ENCODE measurements at regions not wholly inside any gene's neighbourhood (a gene's known extent, or its start where the extent isn't known, plus 50 kb on each side); places are given as distances from the start of the nearest gene placed in this dataset.

DNA sequence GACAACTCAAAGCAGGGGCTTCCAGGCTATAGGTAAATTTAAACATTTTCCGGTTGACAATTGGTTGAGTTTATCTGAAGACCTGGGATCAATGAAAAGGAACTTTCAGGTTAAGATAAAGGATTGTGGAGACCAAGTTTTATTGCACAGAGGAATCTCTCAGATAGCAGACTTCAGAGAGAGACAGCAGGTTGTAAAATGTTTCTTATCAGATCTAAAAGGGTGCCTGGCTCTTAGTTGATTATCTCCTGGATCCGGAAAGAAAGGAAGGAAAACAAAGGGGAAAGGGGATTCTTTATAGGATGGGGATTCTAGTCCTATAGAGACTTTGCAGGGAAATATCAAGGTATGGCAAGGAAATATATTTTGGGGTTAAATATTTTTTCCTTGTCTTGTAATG is 951.3 kb upstream of the SEMA6D start:
- 38 to 47% methylated on average over 2 of the region's 2 CpGs for WGBS, 2 donors
- DNase-seq (ENCODE audit: low spot score in 2 of 2) = no peak
- intact Hi-C loops (cut with DNase I; ENCODE audit: low total_unique reads) = no loop called here
- H3K4me3 ChIP-seq (ENCODE audit: low read depth, poor library complexity, severe bottlenecking) = no peak overlapping the region
- TF ChIP-seq, protein P1, sequence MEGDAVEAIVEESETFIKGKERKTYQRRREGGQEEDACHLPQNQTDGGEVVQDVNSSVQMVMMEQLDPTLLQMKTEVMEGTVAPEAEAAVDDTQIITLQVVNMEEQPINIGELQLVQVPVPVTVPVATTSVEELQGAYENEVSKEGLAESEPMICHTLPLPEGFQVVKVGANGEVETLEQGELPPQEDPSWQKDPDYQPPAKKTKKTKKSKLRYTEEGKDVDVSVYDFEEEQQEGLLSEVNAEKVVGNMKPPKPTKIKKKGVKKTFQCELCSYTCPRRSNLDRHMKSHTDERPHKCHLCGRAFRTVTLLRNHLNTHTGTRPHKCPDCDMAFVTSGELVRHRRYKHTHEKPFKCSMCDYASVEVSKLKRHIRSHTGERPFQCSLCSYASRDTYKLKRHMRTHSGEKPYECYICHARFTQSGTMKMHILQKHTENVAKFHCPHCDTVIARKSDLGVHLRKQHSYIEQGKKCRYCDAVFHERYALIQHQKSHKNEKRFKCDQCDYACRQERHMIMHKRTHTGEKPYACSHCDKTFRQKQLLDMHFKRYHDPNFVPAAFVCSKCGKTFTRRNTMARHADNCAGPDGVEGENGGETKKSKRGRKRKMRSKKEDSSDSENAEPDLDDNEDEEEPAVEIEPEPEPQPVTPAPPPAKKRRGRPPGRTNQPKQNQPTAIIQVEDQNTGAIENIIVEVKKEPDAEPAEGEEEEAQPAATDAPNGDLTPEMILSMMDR (IDR thresholded peaks at IDR 0.05) = no peak
- no peak for TF ChIP-seq POLR2A (IDR thresholded peaks at IDR 0.05)

DNA sequence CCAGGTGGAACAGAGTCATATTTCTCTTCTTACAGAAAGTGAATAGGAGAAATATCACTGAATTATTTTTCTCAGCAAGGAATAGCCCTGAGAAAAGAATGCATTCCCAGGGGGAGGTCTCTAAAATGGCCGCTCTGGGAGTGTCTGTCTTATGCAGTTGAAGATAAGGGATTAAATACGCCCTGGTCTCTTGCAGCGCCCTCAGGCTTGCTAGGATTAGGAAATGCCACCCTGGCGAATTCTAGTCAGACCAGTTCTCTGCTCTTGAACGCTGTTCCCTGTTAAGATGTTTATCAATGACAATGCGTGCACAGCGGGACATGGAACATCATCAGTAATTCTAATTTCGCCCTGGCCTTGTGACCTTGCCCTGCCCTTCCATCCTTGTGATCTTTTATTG is 949.0 kb upstream of the SEMA6D start:
- intact Hi-C loops (cut with DNase I; ENCODE audit: low total_unique reads) = no loop called here
- WGBS, 2 donors = 79 to 87% methylated on average over 8 of the region's 8 CpGs
- TF ChIP-seq, protein P1 (IDR thresholded peaks at IDR 0.05) = no peak
- TF ChIP-seq POLR2A (IDR thresholded peaks at IDR 0.05) = no peak
- DNase-seq (ENCODE audit: low spot score in 2 of 2) = no peak
- H3K4me3 ChIP-seq (ENCODE audit: low read depth, poor library complexity, severe bottlenecking) = no peak overlapping the region

DNA sequence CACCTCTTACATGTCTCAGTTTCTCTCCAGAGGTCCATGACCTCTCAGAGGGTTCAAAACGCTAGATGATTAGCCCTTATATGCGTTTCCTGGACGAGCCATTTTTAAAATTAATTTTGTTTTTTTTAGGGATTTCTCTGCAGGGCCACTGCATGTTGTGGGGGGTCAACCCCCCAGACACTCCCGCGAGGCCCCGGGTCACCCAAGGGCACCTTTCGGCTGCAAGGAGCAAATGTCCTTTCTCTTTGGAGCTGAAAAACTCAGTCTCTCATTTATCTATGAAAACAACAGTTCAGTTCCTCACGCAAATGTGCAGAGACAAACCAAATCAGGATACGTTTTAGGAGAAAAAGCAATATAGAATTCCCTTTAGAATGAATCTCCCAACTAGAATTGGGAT is 944.3 kb upstream of the SEMA6D start:
- WGBS, 2 donors = 90 to 96% methylated on average over 9 of the region's 9 CpGs
- DNase-seq (ENCODE audit: low spot score in 2 of 2) = no peak
- intact Hi-C loops (cut with DNase I; ENCODE audit: low total_unique reads) = no loop called here
- H3K4me3 ChIP-seq (ENCODE audit: low read depth, poor library complexity, severe bottlenecking) = no peak overlapping the region
- TF ChIP-seq POLR2A (IDR thresholded peaks at IDR 0.05) = no peak
- TF ChIP-seq, protein P1 (IDR thresholded peaks at IDR 0.05) = no peak

DNA sequence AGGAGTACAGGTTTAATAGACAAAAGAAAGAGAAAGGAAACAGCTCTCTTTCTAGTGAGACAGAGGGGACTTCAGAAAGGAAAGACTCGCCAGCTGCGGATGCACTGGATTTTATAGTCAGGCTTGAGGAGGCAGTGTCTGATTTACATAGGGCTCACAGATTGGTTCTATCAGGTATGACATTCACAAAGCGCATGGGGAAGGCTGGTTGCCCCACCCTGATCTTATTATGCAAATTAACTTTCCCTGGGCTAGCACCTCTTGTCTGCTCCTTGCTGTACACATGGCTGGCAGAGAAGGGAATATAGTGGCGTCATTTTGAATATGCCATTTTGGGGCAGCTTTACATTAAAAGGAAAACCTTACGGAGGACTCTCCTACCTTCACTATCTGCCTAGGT is 938.4 kb upstream of the SEMA6D start:
- TF ChIP-seq POLR2A (IDR thresholded peaks at IDR 0.05) = no peak
- TF ChIP-seq, protein P1 (IDR thresholded peaks at IDR 0.05) = no peak
- intact Hi-C loops (cut with DNase I; ENCODE audit: low total_unique reads) = no loop called here

DNA sequence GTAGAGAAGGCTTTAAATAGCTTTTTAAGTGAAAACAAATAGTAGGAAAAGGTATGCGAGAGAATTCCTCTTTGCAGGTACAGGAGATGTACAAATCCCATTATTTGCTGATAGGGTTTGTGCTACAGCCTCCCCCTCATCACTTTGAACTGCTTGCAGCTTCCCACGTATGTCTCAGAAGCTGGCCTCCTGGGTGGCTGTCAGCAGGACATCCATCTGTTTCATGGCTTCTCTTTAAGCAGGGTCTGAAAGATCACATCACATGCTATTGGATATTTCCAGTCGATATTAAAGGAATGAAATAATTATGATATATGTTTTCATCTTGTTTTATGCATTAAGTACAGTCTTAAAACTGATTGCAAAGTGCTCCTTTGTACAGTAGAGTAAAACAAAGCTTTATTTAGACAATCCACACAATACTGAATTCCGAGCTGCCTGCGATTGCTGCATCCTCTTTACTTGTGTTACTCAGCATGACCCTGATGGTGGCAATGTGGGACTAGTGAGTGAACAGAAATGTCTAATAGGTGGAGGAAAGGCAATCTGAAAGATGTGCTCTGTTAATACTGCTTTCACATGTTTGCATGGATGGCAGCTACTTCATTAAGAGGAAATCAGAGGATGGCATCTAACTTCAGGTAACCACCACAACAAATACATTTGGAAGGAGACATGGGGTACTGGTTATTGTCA is 930.6 kb upstream of the SEMA6D start:
- 58 to 68% methylated on average over 5 of the region's 5 CpGs for WGBS, 2 donors
- TF ChIP-seq, protein P1 (IDR thresholded peaks at IDR 0.05) = no peak
- TF ChIP-seq POLR2A (IDR thresholded peaks at IDR 0.05) = no peak
- no peak overlapping the region for H3K4me3 ChIP-seq (ENCODE audit: low read depth, poor library complexity, severe bottlenecking)
- DNase-seq (ENCODE audit: low spot score in 2 of 2) = no peak
- intact Hi-C loops (cut with DNase I; ENCODE audit: low total_unique reads) = no loop called here

More for the DNA sequence above, 938.4 kb upstream of the SEMA6D start:
- WGBS, 2 donors = 81 to 82% methylated on average over 5 of the region's 5 CpGs
- DNase-seq (ENCODE audit: low spot score in 2 of 2) = no peak
- no peak overlapping the region for H3K4me3 ChIP-seq (ENCODE audit: low read depth, poor library complexity, severe bottlenecking)

DNA sequence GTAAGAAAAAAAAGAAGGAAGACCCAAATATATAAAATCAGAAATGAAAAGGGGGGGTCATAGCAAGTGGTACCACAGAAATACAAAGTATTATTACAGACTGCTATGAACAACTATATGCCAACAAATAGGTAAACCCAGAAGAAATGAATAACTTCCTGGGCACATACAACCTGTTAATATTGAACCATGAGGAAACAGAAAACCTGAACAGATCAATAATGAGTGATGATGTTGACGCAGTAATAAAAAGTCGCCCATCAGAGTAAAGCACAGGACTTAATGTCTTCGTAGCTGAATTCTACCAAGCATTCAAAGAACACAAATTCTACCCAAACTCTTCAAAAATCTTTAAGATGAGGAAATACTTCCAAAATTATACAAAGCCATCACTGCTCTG is 921.6 kb upstream of the SEMA6D start:
- intact Hi-C loops (cut with DNase I; ENCODE audit: low total_unique reads) = no loop called here
- no peak overlapping the region for H3K4me3 ChIP-seq (ENCODE audit: low read depth, poor library complexity, severe bottlenecking)
- 84 to 90% methylated on average over 3 of the region's 3 CpGs for WGBS, 2 donors
- no peak for TF ChIP-seq POLR2A (IDR thresholded peaks at IDR 0.05)
- TF ChIP-seq, protein P1 (IDR thresholded peaks at IDR 0.05) = no peak
- no peak for DNase-seq (ENCODE audit: low spot score in 2 of 2)

Measured in lower leg skin (tissue), 4 donors.